ENCODE measurements at regions not wholly inside any gene's neighbourhood (a gene's known extent, or its start where the extent isn't known, plus 50 kb on each side); places are given as distances from the start of the nearest gene placed in this dataset.

- no peak for TF ChIP-seq HOMEZ (CRISPR knock-in tag; IDR thresholded peaks at IDR 0.05)
- TF ChIP-seq ZFX (CRISPR knock-in tag; IDR thresholded peaks at IDR 0.05) = no peak
- TF ChIP-seq RAD21 (CRISPR knock-in tag; conservative IDR thresholded peaks at IDR 0.05 in 1 of 2, IDR thresholded peaks at IDR 0.05 in 1 of 2) = no peak
- TF ChIP-seq LARP7 (IDR thresholded peaks at IDR 0.05) = no peak
- TF ChIP-seq ZNF197 (CRISPR knock-in tag; IDR thresholded peaks at IDR 0.05; ENCODE audit: low read depth) = no peak
- no peak for TF ChIP-seq GTF2F1 (IDR thresholded peaks at IDR 0.05; ENCODE audit: low read depth, low read length)
- TF ChIP-seq CREM (IDR thresholded peaks at IDR 0.05; ENCODE audit: low read depth) = no peak
- no peak for TF ChIP-seq SMC3 (conservative IDR thresholded peaks at IDR 0.05; ENCODE audit: insufficient read depth, low read depth, low read length)
- no peak for TF ChIP-seq TFAP4 (CRISPR knock-in tag; IDR thresholded peaks at IDR 0.05; ENCODE audit: borderline replicate concordance)
- no peak for TF ChIP-seq MAFK (IDR thresholded peaks at IDR 0.05; ENCODE audit: low read length)
Observed at GRCh38 chrX:124895947-124896346, 423.7 kb upstream of the TEX13C start.

Data from K562 (cell line).